22Rv1 (cell line): ENCODE measurements at regions not wholly inside any gene's neighbourhood (a gene's known extent, or its start where the extent isn't known, plus 50 kb on each side); places are given as distances from the start of the nearest gene placed in this dataset.

Experiments used
- H3K27ac ChIP-seq: fragments of 450-650 bp; 2 replicates; pipeline ENCODE4 v1.5.1; 2017
- ZFX ChIP-seq: fragments of 450-650 bp; IDR thresholded peaks from 2 replicates; pipeline ENCODE4 v1.6.1; 2017; ENCODE audit warnings: antibody characterized with exemption, borderline replicate concordance
- TF ChIP-seq, protein P1 (sequence below): fragments of 450-650 bp; IDR thresholded peaks from 2 replicates; pipeline ENCODE4 v1.5.1; 2017; ENCODE audit warnings: mild to moderate bottlenecking

DNA sequence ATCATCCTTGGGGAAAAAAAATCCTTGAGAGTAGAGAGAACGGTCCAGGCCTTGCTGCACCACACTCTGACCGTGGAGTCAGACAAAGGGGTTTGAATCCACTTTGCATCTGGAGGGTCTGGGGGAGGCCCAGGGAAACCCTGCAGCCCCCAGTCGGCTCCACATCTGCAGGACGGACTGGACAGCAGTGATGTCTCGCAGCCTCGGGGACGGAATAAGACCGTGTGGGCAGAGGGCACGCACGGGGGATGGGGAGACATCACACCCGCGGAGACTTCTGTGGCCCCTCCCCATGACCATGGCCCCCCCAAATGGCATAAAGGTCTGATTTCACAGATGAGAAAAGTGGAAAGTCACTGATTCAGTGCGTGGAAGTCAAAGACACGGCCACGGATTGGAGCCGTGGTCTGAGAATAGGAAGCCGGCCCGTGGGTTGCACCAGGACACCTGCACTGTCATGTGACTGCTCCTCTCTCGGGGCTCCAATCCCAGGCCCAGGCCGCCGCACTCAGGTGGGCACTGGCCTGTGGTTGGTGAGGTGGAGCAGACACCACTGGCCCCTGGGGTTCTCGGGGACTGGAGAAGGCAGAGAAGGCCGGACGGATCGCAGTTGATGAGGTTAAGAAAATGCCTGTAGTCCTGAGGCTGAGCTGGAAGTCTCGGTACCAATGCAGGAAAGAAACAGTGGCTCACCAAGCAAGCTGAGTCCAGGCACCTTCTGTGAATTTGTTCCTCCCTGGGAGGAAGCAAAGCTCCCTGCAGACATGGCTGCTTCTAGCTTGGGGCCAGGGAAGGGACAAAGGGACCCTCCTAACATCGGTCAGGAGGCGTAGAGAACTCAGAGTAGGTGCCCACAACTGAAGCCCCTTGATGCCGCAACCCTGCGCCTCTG, 61.8 kb downstream of the RTP5 start:
- TF ChIP-seq, protein P1, sequence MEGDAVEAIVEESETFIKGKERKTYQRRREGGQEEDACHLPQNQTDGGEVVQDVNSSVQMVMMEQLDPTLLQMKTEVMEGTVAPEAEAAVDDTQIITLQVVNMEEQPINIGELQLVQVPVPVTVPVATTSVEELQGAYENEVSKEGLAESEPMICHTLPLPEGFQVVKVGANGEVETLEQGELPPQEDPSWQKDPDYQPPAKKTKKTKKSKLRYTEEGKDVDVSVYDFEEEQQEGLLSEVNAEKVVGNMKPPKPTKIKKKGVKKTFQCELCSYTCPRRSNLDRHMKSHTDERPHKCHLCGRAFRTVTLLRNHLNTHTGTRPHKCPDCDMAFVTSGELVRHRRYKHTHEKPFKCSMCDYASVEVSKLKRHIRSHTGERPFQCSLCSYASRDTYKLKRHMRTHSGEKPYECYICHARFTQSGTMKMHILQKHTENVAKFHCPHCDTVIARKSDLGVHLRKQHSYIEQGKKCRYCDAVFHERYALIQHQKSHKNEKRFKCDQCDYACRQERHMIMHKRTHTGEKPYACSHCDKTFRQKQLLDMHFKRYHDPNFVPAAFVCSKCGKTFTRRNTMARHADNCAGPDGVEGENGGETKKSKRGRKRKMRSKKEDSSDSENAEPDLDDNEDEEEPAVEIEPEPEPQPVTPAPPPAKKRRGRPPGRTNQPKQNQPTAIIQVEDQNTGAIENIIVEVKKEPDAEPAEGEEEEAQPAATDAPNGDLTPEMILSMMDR = no peak
- no peak overlapping the region for H3K27ac ChIP-seq

DNA sequence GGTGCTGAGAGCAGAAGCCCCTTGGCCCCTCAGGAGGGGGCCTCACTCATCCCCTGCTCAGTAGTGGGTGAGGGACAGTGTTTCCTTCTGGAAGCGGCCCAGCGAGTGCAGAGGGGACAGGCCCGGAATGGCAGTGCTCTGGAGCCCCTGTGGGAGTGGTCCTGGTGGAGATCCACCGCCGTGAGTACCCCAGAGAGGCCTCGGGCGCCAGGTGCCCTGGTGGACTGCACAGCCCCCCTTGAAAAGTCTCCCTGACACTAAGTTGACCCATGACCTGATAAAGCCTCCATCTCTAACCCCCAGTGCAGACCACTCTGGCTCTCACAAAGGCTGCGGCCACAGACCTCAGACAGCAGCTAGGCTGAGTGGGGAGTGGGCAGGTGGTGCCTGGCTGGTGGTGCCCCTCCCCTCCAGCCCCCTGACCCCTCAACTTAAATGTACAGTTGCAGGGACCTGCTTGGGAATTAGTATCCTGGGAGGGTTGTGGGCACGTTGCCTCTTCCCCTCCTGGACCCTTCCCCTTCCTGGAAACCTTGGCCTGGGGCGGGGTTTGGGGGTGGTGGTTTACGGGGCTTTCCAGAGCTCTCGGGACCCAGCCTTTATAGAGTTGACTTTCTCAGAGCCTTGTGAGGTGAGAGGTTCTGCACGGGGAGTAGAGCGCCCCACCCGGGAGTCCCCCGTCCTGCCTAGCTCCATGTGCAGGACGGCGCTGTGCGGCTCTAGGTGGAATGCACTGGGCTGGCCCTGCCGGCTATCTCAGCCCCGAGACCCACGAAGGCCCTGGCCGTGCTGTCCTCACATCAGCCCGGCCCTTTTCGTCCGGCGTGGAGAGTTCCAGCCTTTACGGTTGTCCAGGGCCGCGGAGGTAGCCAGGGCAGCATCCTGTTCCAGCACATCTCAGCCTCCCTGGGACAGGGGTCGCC, 62.7 kb downstream of the RTP5 start:
- H3K27ac ChIP-seq = no peak overlapping the region
- TF ChIP-seq, protein P1 = no peak
- no peak for TF ChIP-seq ZFX

DNA sequence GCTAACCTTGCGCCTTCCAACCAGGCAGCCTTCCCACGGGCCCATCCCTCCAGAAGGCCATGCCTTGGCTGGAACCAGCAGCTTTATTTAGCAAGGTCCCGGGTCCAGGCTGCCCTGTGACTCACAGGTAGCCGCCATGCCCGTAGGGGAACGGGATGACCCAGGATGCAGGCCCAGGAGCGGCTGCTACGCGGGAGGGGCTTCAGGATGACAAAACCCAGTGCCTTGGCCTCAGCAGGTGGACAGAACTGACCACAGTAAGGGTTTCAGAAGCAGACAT, 63.3 kb downstream of the RTP5 start:
- TF ChIP-seq, protein P1 = no peak
- TF ChIP-seq ZFX = no peak
- H3K27ac ChIP-seq = no peak overlapping the region

DNA sequence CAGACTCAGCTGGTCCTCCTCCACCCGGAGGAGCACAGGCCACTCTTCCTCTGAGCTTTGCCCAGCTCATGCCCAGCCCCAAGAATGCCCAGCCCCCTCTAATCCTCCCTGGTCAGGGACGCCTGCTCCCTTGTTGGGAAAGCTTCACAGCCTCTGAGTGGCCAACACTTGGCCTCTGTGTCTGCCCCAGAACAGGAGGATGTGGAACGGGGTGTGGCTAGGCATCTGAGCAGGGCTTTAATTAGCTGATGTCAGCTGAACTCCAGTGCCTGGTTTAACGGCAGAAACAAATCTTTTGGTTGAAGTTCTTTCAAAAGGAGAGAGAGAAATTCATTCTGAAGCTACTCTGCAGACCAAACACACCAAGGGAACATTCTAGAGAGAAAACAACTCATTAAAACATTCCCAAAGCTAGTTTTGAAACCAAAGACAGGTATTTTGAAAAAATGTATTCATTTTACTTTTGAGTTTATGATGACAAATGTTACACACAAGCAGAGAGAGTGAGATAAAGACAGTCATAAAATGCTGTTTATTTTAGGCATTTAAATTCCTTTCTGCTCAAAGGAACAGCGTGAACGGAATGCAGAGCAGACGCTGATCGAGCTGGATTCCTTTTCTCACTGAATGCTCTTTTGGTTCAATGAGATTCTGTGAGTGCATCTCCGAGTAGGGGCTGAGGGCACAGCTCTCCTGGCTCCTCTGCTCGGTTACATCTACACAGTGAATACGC, 63.8 kb downstream of the RTP5 start:
- H3K27ac ChIP-seq = no peak overlapping the region

DNA sequence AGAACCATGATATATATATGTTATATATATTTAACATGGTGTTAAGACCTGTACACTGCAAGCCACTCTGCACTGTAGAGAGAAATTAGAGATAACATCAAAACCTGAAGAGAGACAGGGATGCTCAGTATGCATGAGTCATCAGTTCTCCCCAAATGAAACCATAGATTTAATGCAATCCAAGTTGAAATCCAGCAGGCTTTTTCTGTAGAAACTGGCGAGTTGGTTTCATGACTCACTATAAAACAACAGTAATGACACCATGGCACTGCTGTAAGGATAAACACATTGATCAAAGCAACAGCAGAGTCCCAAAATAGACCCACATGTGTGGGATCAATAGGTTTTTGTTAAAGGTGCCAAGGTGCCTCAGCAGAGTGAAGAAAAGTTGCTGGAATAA, 65.8 kb downstream of the RTP5 start:
- TF ChIP-seq ZFX = no peak
- TF ChIP-seq, protein P1 = no peak
- H3K27ac ChIP-seq = no peak overlapping the region

More for the DNA sequence above, 63.8 kb downstream of the RTP5 start:
- no peak for TF ChIP-seq ZFX
- TF ChIP-seq, protein P1 = no peak

DNA sequence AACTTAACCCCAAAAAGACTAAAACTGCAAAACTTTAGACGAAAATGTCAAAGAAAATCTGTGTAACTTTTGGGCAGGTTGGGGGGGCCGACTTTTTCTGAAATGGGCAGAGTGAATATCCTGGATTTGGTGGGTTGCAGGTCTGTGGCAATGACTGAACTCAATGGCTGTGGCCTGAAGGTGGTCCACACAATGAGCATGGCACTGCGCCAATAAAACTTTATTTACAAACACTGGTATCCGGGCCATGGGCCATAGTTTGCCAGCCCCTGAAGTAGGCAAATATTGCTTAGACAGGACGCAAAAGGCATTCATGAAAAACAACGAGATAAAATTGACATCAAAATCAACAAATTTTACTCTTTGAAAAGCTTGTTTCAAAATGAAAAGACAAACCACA, 66.2 kb downstream of the RTP5 start:
- TF ChIP-seq, protein P1 = no peak
- TF ChIP-seq ZFX = no peak
- H3K27ac ChIP-seq = no peak overlapping the region
